SK-N-SH treated with all-trans-retinoic acid at 6 μM for 48 hours (cell line): ENCODE measurements at regions not wholly inside any gene's neighbourhood (a gene's known extent, or its start where the extent isn't known, plus 50 kb on each side); places are given as distances from the start of the nearest gene placed in this dataset.

ENCODE experiments used
- CSDC2 ChIP-seq: fragments of 250-450 bp; sonication (Bioruptor Pico); IDR thresholded peaks from 2 replicates; pipeline ENCODE4 v1.5.0; 2020; ENCODE audit warnings: mild to moderate bottlenecking, moderate library complexity
- ESRRG ChIP-seq: fragments of 250-450 bp; sonication (Bioruptor Pico); IDR thresholded peaks from 2 replicates; pipeline ENCODE4 v1.6.1; 2021; ENCODE audit warnings: mild to moderate bottlenecking
- GLIS3 ChIP-seq: fragments of 250-450 bp; sonication (Bioruptor Pico); IDR thresholded peaks from 2 replicates; pipeline ENCODE4 v1.5.0; 2020; ENCODE audit warnings: mild to moderate bottlenecking, moderate library complexity
- RARB ChIP-seq: fragments of 250-450 bp; sonication (Bioruptor Pico); IDR thresholded peaks from 2 replicates; pipeline ENCODE4 v1.8.0; 2021; ENCODE audit warnings: mild to moderate bottlenecking, moderate library complexity
- TCF4 ChIP-seq: fragments of 250-450 bp; sonication (Bioruptor Pico); IDR thresholded peaks from 2 replicates; pipeline ENCODE4 v1.8.0; 2021; ENCODE audit warnings: mild to moderate bottlenecking, moderate library complexity, borderline replicate concordance
- TOX ChIP-seq: fragments of 250-450 bp; sonication (Bioruptor Pico); IDR thresholded peaks from 2 replicates; pipeline ENCODE4 v1.8.0; 2021; ENCODE audit warnings: mild to moderate bottlenecking, moderate library complexity, borderline replicate concordance
- ZFP3 ChIP-seq: fragments of 250-450 bp; sonication (Bioruptor Pico); IDR thresholded peaks from 2 replicates; pipeline ENCODE4 v1.5.0; 2020; ENCODE audit warnings: mild to moderate bottlenecking, moderate library complexity
- ZFP30 ChIP-seq: fragments of 450-650 bp; formaldehyde crosslinking; IDR thresholded peaks from 2 replicates; pipeline ENCODE4 v1.5.0; 2022; ENCODE audit warnings: mild to moderate bottlenecking, moderate library complexity

- TF ChIP-seq ZFP3 (CRISPR knock-in tag) (no peak), TOX (CRISPR knock-in tag) (no peak), ZFP30 (CRISPR knock-in tag) (no peak), CSDC2 (no peak), TCF4 (CRISPR knock-in tag) (no peak), RARB (no peak), ESRRG (CRISPR knock-in tag) (no peak), GLIS3 (no peak)
Measured at GRCh38 chr10:78229489-78229888, 195.8 kb downstream of the RPS24 start.
